IMR-90 (cell line): ENCODE measurements at regions not wholly inside any gene's neighbourhood (a gene's known extent, or its start where the extent isn't known, plus 50 kb on each side); places are given as distances from the start of the nearest gene placed in this dataset.

ENCODE experiments used
- ATAC-seq: fragments of 200-7000 bp; cut with Tn5 transposase; 2 replicates; pipeline ENCODE4 v1.9.1; 2020; ENCODE audit warnings: low read depth, mild to moderate bottlenecking, moderate library complexity
- BruUV-seq: library from RNA; stranded (reverse); fragments of 400-500 nt; replicated peaks from 2 replicates; lab custom pipeline; 2021; lab: Mats Ljungman, UMichigan
- CTCF ChIA-PET: fragments of 300-600 bp; formaldehyde crosslinking; extraction: SDS; loops from one replicate; lab custom pipeline; 2021; ENCODE audit warnings: antibody characterized with exemption; lab: Yijun Ruan, JAX
- POLR2A ChIA-PET: fragments of 300-600 bp; sonication (Branson Sonifier 250); formaldehyde crosslinking; loops from one replicate; lab custom pipeline; 2022; ENCODE audit warnings: antibody characterized with exemption; ENCODE audit not compliant: unreplicated experiment; lab: Charles Lee
- DNase-seq: peaks from one replicate; pipeline ENCODE4 v3.0.0; 2013
- H2AFZ ChIP-seq: replicated peaks from 2 replicates; pipeline ENCODE3; 2013; ENCODE audit warnings: low read length, mild to moderate bottlenecking; ENCODE audit not compliant: poor library complexity
- H2AK5ac ChIP-seq: 2 replicates; pipeline ENCODE4 v1.6.1; 2013; ENCODE audit warnings: low read depth, low read length, inconsistent platforms
- H2AK9ac ChIP-seq: replicated peaks from 2 replicates; pipeline ENCODE3; 2013; ENCODE audit warnings: mild to moderate bottlenecking, low read depth, low read length, moderate library complexity; ENCODE audit not compliant: poor library complexity
- H2BK120ac ChIP-seq: 2 replicates; pipeline ENCODE4 v1.6.1; 2013; ENCODE audit warnings: low read depth, low read length, inconsistent platforms
- H2BK15ac ChIP-seq: 3 replicates; pipeline ENCODE4 v1.6.1; 2013; ENCODE audit warnings: low read depth, low read length, inconsistent platforms
- H2BK20ac ChIP-seq: 2 replicates; pipeline ENCODE4 v1.6.1; 2013; ENCODE audit warnings: low read depth, mild to moderate bottlenecking, inconsistent platforms, low read length, moderate library complexity
- H2BK5ac ChIP-seq: 2 replicates; pipeline ENCODE4 v1.6.1; 2013; ENCODE audit warnings: mild to moderate bottlenecking, low read depth, low read length, inconsistent platforms; ENCODE audit not compliant: poor library complexity, severe bottlenecking
- H3K14ac ChIP-seq: replicated peaks from 2 replicates; pipeline ENCODE4 v1.6.1; 2013; ENCODE audit warnings: low read depth, low read length, inconsistent platforms
- H3K18ac ChIP-seq: 2 replicates; pipeline ENCODE4 v1.6.1; 2013; ENCODE audit warnings: low read depth, low read length, control low read depth
- H3K23ac ChIP-seq: 2 replicates; pipeline ENCODE4 v1.6.1; 2013; ENCODE audit warnings: low read depth, low read length, inconsistent platforms
- H3K27ac ChIP-seq: 2 replicates; pipeline ENCODE4 v1.5.1; 2013; ENCODE audit warnings: mild to moderate bottlenecking, control low read depth, low read length; ENCODE audit not compliant: insufficient read depth
- H3K27me3 ChIP-seq: 2 replicates; pipeline ENCODE4 v1.6.1; 2013; ENCODE audit warnings: low read length; ENCODE audit not compliant: control insufficient read depth, insufficient read depth
- H3K36me3 ChIP-seq: 2 replicates; pipeline ENCODE4 v1.6.1; 2013; ENCODE audit warnings: low read length, mixed read lengths; ENCODE audit not compliant: control insufficient read depth, insufficient read depth
- H3K4ac ChIP-seq: 2 replicates; pipeline ENCODE4 v1.6.1; 2013; ENCODE audit warnings: low read depth, low read length, inconsistent platforms
- H3K4me1 ChIP-seq: 2 replicates; pipeline ENCODE4 v1.6.1; 2013; ENCODE audit warnings: low read length, mixed read lengths; ENCODE audit not compliant: control insufficient read depth, insufficient read depth
- H3K4me2 ChIP-seq: 2 replicates; pipeline ENCODE4 v1.6.1; 2013; ENCODE audit warnings: low read depth, mild to moderate bottlenecking, control low read depth, low read length, moderate library complexity
- H3K4me3 ChIP-seq: 2 replicates; pipeline ENCODE4 v1.5.1; 2013; ENCODE audit warnings: low read depth, mild to moderate bottlenecking, control low read depth, low read length, moderate library complexity; ENCODE audit not compliant: insufficient read depth
- H3K56ac ChIP-seq: 2 replicates; pipeline ENCODE4 v1.6.1; 2013; ENCODE audit warnings: low read length, inconsistent platforms; ENCODE audit not compliant: insufficient read depth; ENCODE audit errors: extremely low read depth
- H3K79me1 ChIP-seq, 2 experiments: 2 replicates each; pipeline ENCODE4 v1.6.1; 2013; ENCODE audit warnings: low read length in 2 of 2, inconsistent platforms in 1 of 2, low read depth in 1 of 2
- H3K9ac ChIP-seq: 2 replicates; pipeline ENCODE4 v1.6.1; 2013; ENCODE audit warnings: low read depth, low read length, control low read depth
- H3K9me1 ChIP-seq: 2 replicates; pipeline ENCODE4 v1.6.1; 2013; ENCODE audit warnings: low read length, inconsistent platforms; ENCODE audit not compliant: insufficient read depth
- H3K9me3 ChIP-seq: 2 replicates; pipeline ENCODE4 v1.6.1; 2013; ENCODE audit warnings: low read length; ENCODE audit not compliant: control insufficient read depth, insufficient read depth
- H4K20me1 ChIP-seq: 2 replicates; pipeline ENCODE4 v1.6.1; 2013; ENCODE audit warnings: low read length, inconsistent platforms; ENCODE audit not compliant: insufficient read depth
- H4K5ac ChIP-seq: 2 replicates; pipeline ENCODE4 v1.6.1; 2013; ENCODE audit warnings: mild to moderate bottlenecking, low read depth, low read length, control low read depth
- H4K8ac ChIP-seq, 2 experiments: 2 replicates each; pipeline ENCODE4 v1.6.1; 2013; ENCODE audit warnings: low read depth in 2 of 2, low read length in 2 of 2, control low read depth in 1 of 2, inconsistent platforms in 1 of 2
- H4K91ac ChIP-seq: 2 replicates; pipeline ENCODE4 v1.6.1; 2013; ENCODE audit warnings: low read depth, low read length, inconsistent platforms; ENCODE audit not compliant: insufficient read depth
- BHLHE40 ChIP-seq: fragments of 150-350 bp; IDR thresholded peaks from 2 replicates; pipeline ENCODE4 v1.6.1; 2016; ENCODE audit warnings: mild to moderate bottlenecking, low read depth, low read length
- CEBPB ChIP-seq: IDR thresholded peaks from 2 replicates; pipeline ENCODE4 v1.6.1; 2012; ENCODE audit warnings: low read depth, low read length, improper control_type of control experiment
- CHD1 ChIP-seq: IDR thresholded peaks from 2 replicates; pipeline ENCODE4 v1.6.1; 2012; ENCODE audit warnings: low read depth, low read length, improper control_type of control experiment
- FOS ChIP-seq: fragments of 150-350 bp; IDR thresholded peaks from 2 replicates; pipeline ENCODE4 v1.6.1; 2016; ENCODE audit warnings: low read depth, low read length
- MAZ ChIP-seq: IDR thresholded peaks from 2 replicates; pipeline ENCODE4 v1.6.1; 2012; ENCODE audit warnings: low read depth, mild to moderate bottlenecking, low read length, improper control_type of control experiment, moderate library complexity, borderline replicate concordance
- MXI1 ChIP-seq: IDR thresholded peaks from 2 replicates; pipeline ENCODE4 v1.6.1; 2012; ENCODE audit warnings: low read depth, mild to moderate bottlenecking, low read length, moderate library complexity, borderline replicate concordance
- RCOR1 ChIP-seq: IDR thresholded peaks from 2 replicates; pipeline ENCODE4 v1.6.1; 2012; ENCODE audit warnings: mild to moderate bottlenecking, low read length, improper control_type of control experiment; ENCODE audit not compliant: insufficient replicate concordance
- RFX5 ChIP-seq: IDR thresholded peaks from 2 replicates; pipeline ENCODE4 v1.8.0; 2012; ENCODE audit warnings: low read depth, mild to moderate bottlenecking, low read length, moderate library complexity
- WGBS, 2 experiments: methylation state at CpG; one replicate each; pipeline versions ENCODE4 v1.1.5 to v1.1.7; 2013; ENCODE audit warnings: missing lambda C conversion rate in 2 of 2; ENCODE audit not compliant: insufficient read length in 1 of 2; ENCODE audit errors: extremely low coverage in 2 of 2; 5-methylcytosine and 5-hydroxymethylcytosine counted together
- dilution Hi-C: fragments of 300-500 bp; cut with HindIII; formaldehyde crosslinking; loops from one replicate; pipeline ENCODE4 v1.14.3; 2018; ENCODE audit warnings: low sequenced_read_pairs; ENCODE audit not compliant: unreplicated experiment
- in situ Hi-C: fragments of 300-500 bp; cut with MboI; formaldehyde crosslinking; loops from 3 replicates; pipeline ENCODE4 v1.14.3; 2019; ENCODE audit warnings: low sequenced_read_pairs, inconsistent platforms, mixed read lengths
- intact Hi-C: fragments of 100-400 bp; cut with micrococcal nuclease; formaldehyde crosslinking; loops from 2 replicates; pipeline ENCODE4 v1.10.0; 2022
- TF ChIP-seq, protein P1 (sequence below): fragments of 150-350 bp; IDR thresholded peaks from 2 replicates; pipeline ENCODE4 v1.6.1; 2016; ENCODE audit warnings: low read depth, mild to moderate bottlenecking, low read length, moderate library complexity, borderline replicate concordance
- TF ChIP-seq, protein P2 (sequence below): conservative IDR thresholded peaks from 2 replicates; pipeline ENCODE4 v1.5.1; 2012; ENCODE audit warnings: mild to moderate bottlenecking, low read depth, low read length, improper control_type of control experiment

DNA sequence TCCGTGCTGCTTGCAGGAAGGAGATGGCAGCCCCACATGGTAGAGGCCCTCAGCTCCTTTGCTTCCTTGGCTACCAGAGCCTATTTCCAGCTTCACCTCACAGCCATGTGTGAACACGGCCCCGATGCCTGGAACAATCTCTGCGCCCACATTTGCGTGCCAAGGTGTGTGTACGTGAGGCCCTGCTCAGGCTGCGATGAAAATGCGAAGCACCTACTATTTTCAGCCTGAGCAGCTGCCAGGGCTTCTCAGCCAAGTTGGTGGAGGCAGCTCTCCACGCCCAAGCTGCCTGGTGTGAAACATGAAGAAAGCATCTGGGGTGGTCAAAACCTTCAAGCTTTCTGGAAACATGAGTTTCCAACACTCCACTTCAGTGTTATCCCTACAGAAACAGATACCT is 177.8 kb upstream of the EGLN3 start:
- H3K4me2 ChIP-seq, result no peak overlapping the region
- no peak overlapping the region for H3K56ac ChIP-seq
- H2BK20ac ChIP-seq, result no peak overlapping the region
- H2AK9ac ChIP-seq, result no peak overlapping the region
- no peaks in the 10 kb centered on the region for H4K20me1 ChIP-seq
- POLR2A ChIA-PET, result no interaction called here
- no peak overlapping the region for H2BK120ac ChIP-seq
- in situ Hi-C loops (no loop called here), intact Hi-C loops (no loop called here), dilution Hi-C loops (no loop called here)
- TF ChIP-seq FOS, result no peak
- TF ChIP-seq MXI1, result no peak
- TF ChIP-seq RCOR1, result no peak
- TF ChIP-seq BHLHE40, result no peak
- no peak for TF ChIP-seq CEBPB
- TF ChIP-seq MAZ, result no peak
- TF ChIP-seq RFX5, result no peak
- TF ChIP-seq, protein P1, sequence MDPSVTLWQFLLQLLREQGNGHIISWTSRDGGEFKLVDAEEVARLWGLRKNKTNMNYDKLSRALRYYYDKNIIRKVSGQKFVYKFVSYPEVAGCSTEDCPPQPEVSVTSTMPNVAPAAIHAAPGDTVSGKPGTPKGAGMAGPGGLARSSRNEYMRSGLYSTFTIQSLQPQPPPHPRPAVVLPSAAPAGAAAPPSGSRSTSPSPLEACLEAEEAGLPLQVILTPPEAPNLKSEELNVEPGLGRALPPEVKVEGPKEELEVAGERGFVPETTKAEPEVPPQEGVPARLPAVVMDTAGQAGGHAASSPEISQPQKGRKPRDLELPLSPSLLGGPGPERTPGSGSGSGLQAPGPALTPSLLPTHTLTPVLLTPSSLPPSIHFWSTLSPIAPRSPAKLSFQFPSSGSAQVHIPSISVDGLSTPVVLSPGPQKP, result no peak
- TF ChIP-seq, protein P2, sequence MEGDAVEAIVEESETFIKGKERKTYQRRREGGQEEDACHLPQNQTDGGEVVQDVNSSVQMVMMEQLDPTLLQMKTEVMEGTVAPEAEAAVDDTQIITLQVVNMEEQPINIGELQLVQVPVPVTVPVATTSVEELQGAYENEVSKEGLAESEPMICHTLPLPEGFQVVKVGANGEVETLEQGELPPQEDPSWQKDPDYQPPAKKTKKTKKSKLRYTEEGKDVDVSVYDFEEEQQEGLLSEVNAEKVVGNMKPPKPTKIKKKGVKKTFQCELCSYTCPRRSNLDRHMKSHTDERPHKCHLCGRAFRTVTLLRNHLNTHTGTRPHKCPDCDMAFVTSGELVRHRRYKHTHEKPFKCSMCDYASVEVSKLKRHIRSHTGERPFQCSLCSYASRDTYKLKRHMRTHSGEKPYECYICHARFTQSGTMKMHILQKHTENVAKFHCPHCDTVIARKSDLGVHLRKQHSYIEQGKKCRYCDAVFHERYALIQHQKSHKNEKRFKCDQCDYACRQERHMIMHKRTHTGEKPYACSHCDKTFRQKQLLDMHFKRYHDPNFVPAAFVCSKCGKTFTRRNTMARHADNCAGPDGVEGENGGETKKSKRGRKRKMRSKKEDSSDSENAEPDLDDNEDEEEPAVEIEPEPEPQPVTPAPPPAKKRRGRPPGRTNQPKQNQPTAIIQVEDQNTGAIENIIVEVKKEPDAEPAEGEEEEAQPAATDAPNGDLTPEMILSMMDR, result no peak
- no peak for TF ChIP-seq CHD1
- H4K8ac ChIP-seq, result no peak overlapping the region
- no TSS peak for BruUV-seq
- H4K91ac ChIP-seq, result no peak overlapping the region
- no peak overlapping the region for H3K9ac ChIP-seq
- no peaks in the 10 kb centered on the region for H3K4me1 ChIP-seq
- H4K5ac ChIP-seq, result no peak overlapping the region
- no peak overlapping the region for H3K4ac ChIP-seq
- no peak overlapping the region for H3K23ac ChIP-seq
- H2AK5ac ChIP-seq, result no peak overlapping the region
- DNase-seq (no peak), ATAC-seq (no peak)
- no peak overlapping the region for H3K14ac ChIP-seq
- CTCF ChIA-PET, result no interaction called here
- no peaks in the 10 kb centered on the region for H3K9me3 ChIP-seq
- WGBS, 2 experiments, result 74% methylated on average over 5 of the region's 9 CpGs; no CpG with 5 or more reads in 1 of the 2 experiments
- peaks cover 6% of the 10 kb centered on the region for H3K27me3 ChIP-seq
- H3K9me1 ChIP-seq, result no peaks in the 10 kb centered on the region
- H3K4me3 ChIP-seq, result no peak overlapping the region
- no peak overlapping the region for H3K27ac ChIP-seq
- H2AFZ ChIP-seq, result no peak overlapping the region
- H3K79me1 ChIP-seq, result no peaks in the 10 kb centered on the region
- no peaks in the 10 kb centered on the region for H3K36me3 ChIP-seq
- H3K18ac ChIP-seq, result no peak overlapping the region
- no peak overlapping the region for H2BK15ac ChIP-seq
- no peak overlapping the region for H2BK5ac ChIP-seq
